HG03571 (cell line): ENCODE measurements at regions not wholly inside any gene's neighbourhood (a gene's known extent, or its start where the extent isn't known, plus 50 kb on each side); places are given as distances from the start of the nearest gene placed in this dataset.
"Not testable (repeated sequence)": the region's sequence is repeated elsewhere in the genome, so short reads cannot be mapped to it uniquely, and the experiment has no call there.

ENCODE experiments used
- ATAC-seq: cut with Tn5 transposase; IDR thresholded peaks from one replicate; pipeline ENCODE4 v1.9.1; 2021; ENCODE audit not compliant: unreplicated experiment

GRCh38 chr15:32536507-32537172 is 56.6 kb upstream of the GOLGA8N start:
- peak; percentile 92 for ATAC-seq

DNA sequence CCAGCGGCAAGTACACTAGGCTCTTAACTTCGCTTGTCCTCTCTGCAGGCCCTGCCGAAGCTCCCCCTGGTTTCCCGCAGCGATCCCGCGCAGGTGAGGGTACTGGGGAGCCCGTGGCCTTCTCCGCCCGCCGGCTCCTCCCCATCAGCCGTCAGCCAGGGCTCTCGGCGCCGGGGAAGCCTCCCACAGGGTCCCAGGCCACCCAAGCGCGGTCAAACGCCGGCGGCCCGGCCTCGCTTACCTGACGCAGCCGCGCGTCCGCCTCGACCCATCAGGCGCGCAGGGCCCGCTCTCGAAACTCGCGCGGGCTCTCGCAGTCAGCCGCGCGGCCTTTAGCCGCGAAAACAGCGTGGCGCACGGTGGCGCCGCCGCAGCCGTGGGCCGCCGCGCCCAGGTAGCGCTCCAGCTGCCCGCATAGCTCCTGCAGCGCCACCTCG is 57.2 kb upstream of the GOLGA8N start:
- ATAC-seq: peak; percentile 49

GRCh38 chr15:32535150-32535898 is 57.9 kb upstream of the GOLGA8N start:
- ATAC-seq: not testable (repeated sequence)

DNA sequence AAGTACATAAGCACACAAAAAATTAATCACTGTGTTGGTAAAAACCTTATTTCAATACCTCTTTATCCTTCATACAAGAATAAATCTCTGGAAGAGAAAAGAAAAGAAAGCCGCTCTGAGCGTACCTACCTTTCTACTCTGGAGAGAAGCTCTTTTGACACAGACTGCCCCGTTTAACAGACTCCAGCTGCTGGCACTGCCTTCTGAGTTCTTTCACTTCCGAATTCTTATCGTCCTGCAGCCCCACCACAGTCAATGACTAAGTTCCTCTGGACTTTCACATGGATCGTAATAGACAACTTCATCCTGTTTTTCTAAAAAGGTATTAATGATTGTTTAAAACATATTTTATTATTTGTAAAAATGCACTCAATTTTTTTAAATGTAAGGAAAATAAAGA is 67.5 kb upstream of the GOLGA8O start:
- ATAC-seq: not testable (repeated sequence)

DNA sequence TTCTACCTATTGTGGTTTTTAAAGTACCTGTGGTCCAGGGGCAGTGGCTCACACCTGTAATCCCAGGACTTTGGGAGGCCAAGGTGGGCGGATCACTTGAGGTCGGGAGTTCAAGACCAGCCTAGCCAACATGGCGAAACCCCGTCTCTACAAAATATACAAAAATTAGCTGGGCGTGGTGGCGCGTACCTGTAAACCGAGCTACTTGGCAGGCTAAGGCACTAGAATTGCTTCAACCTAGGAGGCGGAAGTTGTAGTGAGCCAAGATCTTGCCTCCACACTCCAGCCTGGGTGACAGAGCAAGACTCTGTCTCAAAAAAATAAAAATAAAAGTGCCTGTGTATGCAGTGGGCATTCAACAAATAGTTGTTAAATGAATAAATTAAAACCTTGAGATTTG is 67.0 kb upstream of the GOLGA8O start:
- ATAC-seq: not testable (repeated sequence)

- ATAC-seq: not testable (repeated sequence)
Observed at GRCh38 chr15:32518976-32519375, 63.5 kb upstream of the GOLGA8O start.

- not testable (repeated sequence) for ATAC-seq
Observed at GRCh38 chr15:32518013-32518412, 62.6 kb upstream of the GOLGA8O start.

DNA sequence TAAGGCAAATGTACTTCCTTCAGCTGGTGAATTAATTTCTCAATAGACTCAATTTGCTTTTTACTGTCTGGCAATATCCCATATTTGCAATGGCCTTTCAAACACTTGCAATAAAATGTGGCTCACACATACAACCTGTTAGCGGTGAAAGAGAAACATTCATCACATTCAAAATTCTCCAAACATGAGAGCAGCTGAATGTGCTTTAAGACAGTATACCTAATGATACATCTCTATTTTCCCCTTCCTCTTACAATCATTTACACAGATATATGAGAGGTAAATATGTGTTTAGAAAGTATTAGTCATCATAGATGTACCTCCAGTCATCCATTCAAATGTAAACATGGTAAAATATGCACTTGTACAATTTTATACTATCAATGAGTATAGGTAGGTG is 61.5 kb upstream of the GOLGA8O start:
- not testable (repeated sequence) for ATAC-seq

GRCh38 chr15:32513378-32513777 is 57.9 kb upstream of the GOLGA8O start:
- not testable (repeated sequence) for ATAC-seq

- ATAC-seq: not testable (repeated sequence)
Observed at GRCh38 chr15:32510027-32510426, 54.6 kb upstream of the GOLGA8O start.

- not testable (repeated sequence) for ATAC-seq
Observed at GRCh38 chr15:32508081-32508480, 52.6 kb upstream of the GOLGA8O start.

DNA sequence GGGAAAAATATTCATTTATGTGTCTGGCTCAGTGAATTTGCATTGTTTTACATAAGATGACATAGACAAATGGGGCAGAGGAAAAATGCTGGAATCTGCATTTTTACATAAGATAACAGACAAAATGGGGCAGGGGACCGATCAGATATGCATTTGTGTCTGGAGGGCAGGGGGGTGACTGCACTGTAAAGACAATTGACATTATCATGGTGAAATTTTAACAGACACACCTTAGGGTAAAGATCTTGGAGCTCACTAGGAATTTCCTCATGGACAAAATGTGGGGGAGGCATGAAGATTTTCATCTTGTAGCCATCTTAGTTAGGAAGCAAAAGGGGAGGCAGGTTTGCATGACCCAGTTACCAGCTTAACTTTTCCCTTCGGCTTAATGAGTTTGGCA is 51.4 kb upstream of the GOLGA8O start:
- not testable (repeated sequence) for ATAC-seq

DNA sequence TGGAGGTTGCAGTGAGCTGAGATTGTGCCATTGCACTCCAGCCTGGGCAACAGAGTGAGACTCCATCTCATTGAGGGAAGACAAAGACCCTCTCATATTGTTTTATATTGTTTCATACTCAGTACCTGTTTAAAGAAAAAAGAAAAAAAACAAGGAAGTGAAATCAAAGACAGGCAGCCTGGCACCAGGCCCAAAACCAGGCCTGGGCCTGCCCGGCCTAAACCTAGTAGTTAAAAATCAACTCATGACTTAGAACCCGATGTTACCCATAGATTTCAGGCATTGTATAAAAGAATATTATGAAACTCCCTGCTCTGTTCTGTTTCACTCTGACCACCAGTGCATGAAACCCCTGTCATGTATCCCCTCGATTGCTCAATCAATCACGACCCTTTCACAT is 50.2 kb upstream of the GOLGA8O start:
- ATAC-seq: not testable (repeated sequence)
